AG04450 (cell line): ENCODE measurements at regions not wholly inside any gene's neighbourhood (a gene's known extent, or its start where the extent isn't known, plus 50 kb on each side); places are given as distances from the start of the nearest gene placed in this dataset.

Experiments used
- CTCF ChIA-PET: fragments of 300-600, 350-600 bp; formaldehyde crosslinking; extraction: SDS; loops from one replicate; lab custom pipeline; 2022; ENCODE audit warnings: antibody characterized with exemption, inconsistent platforms; lab: Charles Lee
- POLR2A ChIA-PET: fragments of 350-600 bp; formaldehyde crosslinking; extraction: SDS; loops from one replicate; lab custom pipeline; 2021; ENCODE audit warnings: antibody characterized with exemption, inconsistent platforms; lab: Yijun Ruan, JAX
- DNase-seq: peaks from one replicate; pipeline ENCODE4 v3.0.0-alpha.2; 2011; ENCODE audit warnings: low read depth, low spot score
- H3K27ac ChIP-seq: one replicate; pipeline ENCODE4 v1.5.1; 2012; ENCODE audit warnings: low read depth, low read length, control low read depth
- H3K27me3 ChIP-seq: one replicate; pipeline ENCODE4 v1.6.0; 2012; ENCODE audit warnings: low read length; ENCODE audit not compliant: control insufficient read depth, insufficient read depth
- H3K4me3 ChIP-seq: 2 replicates; pipeline ENCODE4 v1.5.1; 2011; ENCODE audit warnings: mild to moderate bottlenecking, low read depth, low read length, control low read depth
- H3K9me3 ChIP-seq: 2 replicates; pipeline ENCODE4 v1.5.1; 2012; ENCODE audit warnings: low read length; ENCODE audit not compliant: control insufficient read depth, insufficient read depth
- CTCF ChIP-seq: IDR thresholded peaks from 2 replicates; pipeline ENCODE4 v1.5.1; 2011; ENCODE audit warnings: low read depth, low read length, control low read depth, inconsistent platforms

- Histone ChIP-seq H3K4me3 (no peak overlapping the region), H3K27me3 (no peaks in the 10 kb centered on the region), H3K9me3 (no peaks in the 10 kb centered on the region), H3K27ac (no peak overlapping the region)
- DNase-seq = no peak
- POLR2A ChIA-PET = no interaction called here
- no peak for TF ChIP-seq CTCF
- CTCF ChIA-PET = no interaction called here
Observed at GRCh38 chr4:178314287-178314686, 872.0 kb upstream of the AGA start.

- no peaks in the 10 kb centered on the region for H3K27me3 ChIP-seq
- TF ChIP-seq CTCF = no peak
- ChIA-PET POLR2A (no interaction called here), CTCF (no interaction called here)
- H3K27ac ChIP-seq = no peak overlapping the region
- H3K9me3 ChIP-seq = no peaks in the 10 kb centered on the region
- DNase-seq = no peak
- H3K4me3 ChIP-seq = no peak overlapping the region
Observed at GRCh38 chr4:178316211-178316610, 874.0 kb upstream of the AGA start.

DNA sequence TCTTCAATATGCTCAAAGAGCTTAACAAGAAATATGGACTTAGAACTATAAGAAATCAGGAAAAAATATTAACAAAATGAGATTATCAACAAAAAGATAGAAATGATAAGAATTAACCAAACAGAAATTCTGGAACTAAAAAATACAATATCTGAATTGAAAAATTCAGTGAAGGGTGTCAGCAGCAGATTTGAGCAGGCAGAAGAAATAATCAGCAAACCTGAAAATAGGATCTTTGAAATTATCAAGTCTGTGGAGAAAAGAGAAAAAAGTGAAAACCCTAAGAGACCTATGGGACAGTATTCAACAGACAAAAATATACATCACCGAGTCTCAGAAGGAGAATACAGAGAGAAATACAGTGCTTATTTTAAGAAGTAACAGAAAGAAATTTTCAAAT, 877.8 kb upstream of the AGA start:
- TF ChIP-seq CTCF = no peak
- Histone ChIP-seq H3K4me3 (no peak overlapping the region), H3K27ac (no peak overlapping the region), H3K9me3 (no peaks in the 10 kb centered on the region), H3K27me3 (no peaks in the 10 kb centered on the region)
- CTCF ChIA-PET = no interaction called here
- DNase-seq = no peak
- POLR2A ChIA-PET = no interaction called here

DNA sequence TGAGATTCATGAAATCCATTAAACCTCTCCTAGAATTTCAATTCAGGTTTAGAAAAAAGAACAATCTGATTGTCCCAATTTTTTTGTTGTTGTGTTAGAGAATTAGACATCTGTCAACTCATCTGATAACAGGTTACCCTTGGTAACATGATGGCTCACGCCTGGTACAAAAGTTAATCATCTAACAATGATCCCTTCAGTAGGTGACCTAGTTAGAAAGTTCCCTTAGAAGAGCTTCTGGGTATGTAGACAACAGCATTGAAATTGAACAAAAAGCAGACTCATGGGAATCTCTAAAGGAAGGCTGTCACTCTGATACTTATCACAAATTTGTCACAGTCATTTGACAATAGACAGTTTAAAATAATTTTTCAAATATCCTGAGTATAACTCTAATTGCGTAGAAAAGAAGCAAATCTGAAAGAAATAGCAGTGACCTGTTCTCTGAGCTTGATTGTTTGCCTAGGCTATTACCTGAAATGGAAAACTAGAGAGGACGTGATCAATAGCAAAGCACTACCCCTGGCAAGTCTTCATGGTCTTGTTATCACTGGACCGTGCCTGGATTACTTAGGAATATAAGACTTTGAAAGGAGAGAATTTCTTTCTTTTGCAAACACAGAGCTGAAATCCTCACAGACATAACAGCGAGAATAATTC, 880.4 kb upstream of the AGA start:
- Histone ChIP-seq H3K27me3 (no peaks in the 10 kb centered on the region), H3K4me3 (no peak overlapping the region), H3K9me3 (no peaks in the 10 kb centered on the region), H3K27ac (no peak overlapping the region)
- DNase-seq = no peak
- TF ChIP-seq CTCF = no peak
- POLR2A ChIA-PET = no interaction called here
- CTCF ChIA-PET = no interaction called here

DNA sequence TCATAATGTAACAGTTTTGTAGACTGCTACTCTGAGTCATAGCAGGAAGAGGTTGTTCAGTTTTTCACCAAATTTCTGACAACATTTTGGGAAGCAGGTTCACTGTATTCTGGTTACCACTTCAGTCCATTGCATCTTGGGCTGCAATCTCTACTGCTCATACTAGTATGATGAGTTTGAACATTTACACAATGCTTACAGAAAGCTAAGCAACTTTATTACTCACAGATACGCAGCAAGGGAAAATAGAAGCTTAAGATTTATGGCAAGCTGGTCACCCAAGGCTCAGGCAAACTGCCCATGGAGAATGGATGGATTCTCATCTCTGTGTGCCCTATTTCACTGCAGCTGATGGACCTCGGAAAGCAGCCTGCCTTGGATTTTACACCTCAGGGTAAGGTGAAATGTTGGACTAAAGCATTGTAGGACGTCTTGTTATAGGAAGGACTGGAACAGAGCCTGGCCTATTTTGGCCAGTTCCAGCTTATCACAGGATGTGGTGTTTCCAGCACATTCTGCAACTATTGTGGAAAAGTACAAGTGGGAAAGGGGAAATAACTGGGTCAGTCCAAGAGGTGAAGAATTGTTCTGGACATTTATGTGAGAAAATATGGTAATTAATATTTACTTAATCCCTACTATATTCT, 887.1 kb upstream of the AGA start:
- Histone ChIP-seq H3K27me3 (no peaks in the 10 kb centered on the region), H3K4me3 (no peak overlapping the region), H3K9me3 (no peaks in the 10 kb centered on the region), H3K27ac (no peak overlapping the region)
- ChIA-PET POLR2A (no interaction called here), CTCF (interaction anchor here (0.5 kb wide), 1 partner anchor 227 kb away, joined by 5 read pairs; no protein-coding TSS in a partner anchor)
- DNase-seq = no peak
- TF ChIP-seq CTCF = no peak
